ENCODE measurements at regions not wholly inside any gene's neighbourhood (a gene's known extent, or its start where the extent isn't known, plus 50 kb on each side); places are given as distances from the start of the nearest gene placed in this dataset.

GRCh38 chr7:21304808-21305375 lies 123.0 kb upstream of the SP4 start:
- TF ChIP-seq ESRRA (IDR thresholded peaks at IDR 0.05; ENCODE audit: low read length) (no peak), NBN (IDR thresholded peaks at IDR 0.05) (no peak), ZBED1 (IDR thresholded peaks at IDR 0.05; ENCODE audit: borderline replicate concordance) (no peak), MXI1 (IDR thresholded peaks at IDR 0.05; ENCODE audit: low read depth, low read length) (no peak), SIX5 (IDR thresholded peaks at IDR 0.05; ENCODE audit: low read depth, low read length, severe bottlenecking) (no peak), POU2F2 (IDR thresholded peaks at IDR 0.05; ENCODE audit: borderline replicate concordance, low read depth, low read length) (no peak)
- WGBS (ENCODE audit: insufficient coverage, insufficient replicate concordance, low lambda C conversion rate, missing lambda C conversion rate): 48% methylated on average over 4 of the region's 4 CpGs
- Histone ChIP-seq H3K9me3 (replicated peaks; ENCODE audit: control insufficient read depth, insufficient read depth, low read length) (peaks cover 8% of the 10 kb centered on the region; the same call in 2 of the 3 replicates), H4K20me1 (ENCODE audit: control insufficient read depth, insufficient read depth) (no peaks in the 10 kb centered on the region), H3K9ac (ENCODE audit: control insufficient read depth, insufficient read depth, low read length) (no peak overlapping the region), H2AFZ (ENCODE audit: control insufficient read depth, low read depth, low read length) (no peak overlapping the region), H3K4me3 (no peak overlapping the region), H3K79me2 (ENCODE audit: control insufficient read depth, insufficient read depth, low read length) (no peaks in the 10 kb centered on the region), H3K27ac (ENCODE audit: control insufficient read depth, insufficient read depth) (no peak overlapping the region), H3K4me2 (ENCODE audit: control insufficient read depth, insufficient read depth) (no peak overlapping the region), H3K4me1 (ENCODE audit: control insufficient read depth, insufficient read depth, low read length) (no peaks in the 10 kb centered on the region), H3K36me3 (ENCODE audit: control insufficient read depth in 2 of 2, insufficient read depth in 2 of 2, low read length in 1 of 2) (no peaks in the 10 kb centered on the region), H3K27me3 (replicated peaks in 1 of 2; ENCODE audit: control insufficient read depth in 2 of 2, insufficient read depth in 2 of 2, low read length in 1 of 2) (no peaks in the 10 kb centered on the region)
- in situ Hi-C loops (cut with MboI): no loop called here
- no TSS peak for BruUV-seq (replicated peaks)
- intact Hi-C loops (cut with micrococcal nuclease; ENCODE audit: unreplicated experiment): loop anchor here (5.0 kb wide), 2 partner anchors 47 to 122 kb away; partner anchors contain the start of gene SP4
- no peak for DNase-seq (ENCODE audit: low read depth, low spot score)
- SMC1A ChIA-PET (ENCODE audit: uncharacterized antibody, unreplicated experiment): interaction anchor here (1.0 to 1.4 kb wide), 3 partner anchors 14 to 48 kb away, joined by 3 to 7 read pairs (median 3); no protein-coding TSS in a partner anchor
- RAD21 ChIA-PET (ENCODE audit: unreplicated experiment): interaction anchor here (1.7 to 1.9 kb wide), 2 partner anchors 40 to 48 kb away, joined by 4 to 6 read pairs; no protein-coding TSS in a partner anchor
- CTCF ChIA-PET: interaction anchor here (1.3 kb wide), 1 partner anchor 16 kb away, joined by 3 read pairs; no protein-coding TSS in a partner anchor
- FAIRE-seq: no peak
- POLR2A ChIA-PET: no interaction called here
- no peak for ATAC-seq
